Suprapubic skin (tissue), 4 donors: ENCODE measurements at regions not wholly inside any gene's neighbourhood (a gene's known extent, or its start where the extent isn't known, plus 50 kb on each side); places are given as distances from the start of the nearest gene placed in this dataset.

Source experiments
- POLR2A ChIP-seq, 2 donors: fragments of 450-650 bp; IDR thresholded peaks; one replicate each; pipeline ENCODE4 v1.6.1; 2017; ENCODE audit warnings: antibody characterized with exemption in 2 of 2, mild to moderate bottlenecking in 2 of 2, moderate library complexity in 2 of 2
- POLR2AphosphoS5 ChIP-seq, 3 donors: sonication (generic); formaldehyde crosslinking; IDR thresholded peaks; one replicate each; pipeline ENCODE4 v1.6.1; 2017; ENCODE audit warnings: antibody characterized with exemption in 3 of 3
- TF ChIP-seq, protein P1 (sequence below), 2 donors: fragments of 200-600 bp in 1 of 2; fragments of 450-650 bp in 1 of 2; sonication (generic) in 1 of 2; IDR thresholded peaks; one replicate each; pipeline ENCODE4 v1.5.1; 2016 to 2019; ENCODE audit warnings: antibody characterized with exemption in 2 of 2, mild to moderate bottlenecking in 1 of 2, moderate library complexity in 1 of 2

DNA sequence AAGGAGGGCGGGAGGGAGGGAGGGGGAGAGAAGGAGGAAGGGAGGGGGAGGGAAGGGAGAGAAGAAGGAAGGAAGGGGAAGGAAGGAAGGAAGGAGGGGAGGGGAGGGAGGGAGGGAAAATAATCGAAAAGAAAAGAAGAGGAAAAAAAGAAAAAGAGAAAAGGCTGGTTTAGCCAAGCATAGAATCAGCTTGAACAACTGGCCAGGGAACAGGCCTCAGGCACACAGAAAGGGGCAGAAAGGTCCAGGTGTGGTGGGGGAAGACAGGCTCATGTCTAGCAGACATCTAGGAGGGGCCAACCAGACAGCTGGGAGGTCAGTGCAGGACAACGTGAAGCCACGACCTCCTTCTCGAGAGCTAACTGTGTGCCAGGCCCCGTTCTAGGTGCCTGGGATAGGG, 141.8 kb downstream of the HSD17B3 start:
- TF ChIP-seq, protein P1, sequence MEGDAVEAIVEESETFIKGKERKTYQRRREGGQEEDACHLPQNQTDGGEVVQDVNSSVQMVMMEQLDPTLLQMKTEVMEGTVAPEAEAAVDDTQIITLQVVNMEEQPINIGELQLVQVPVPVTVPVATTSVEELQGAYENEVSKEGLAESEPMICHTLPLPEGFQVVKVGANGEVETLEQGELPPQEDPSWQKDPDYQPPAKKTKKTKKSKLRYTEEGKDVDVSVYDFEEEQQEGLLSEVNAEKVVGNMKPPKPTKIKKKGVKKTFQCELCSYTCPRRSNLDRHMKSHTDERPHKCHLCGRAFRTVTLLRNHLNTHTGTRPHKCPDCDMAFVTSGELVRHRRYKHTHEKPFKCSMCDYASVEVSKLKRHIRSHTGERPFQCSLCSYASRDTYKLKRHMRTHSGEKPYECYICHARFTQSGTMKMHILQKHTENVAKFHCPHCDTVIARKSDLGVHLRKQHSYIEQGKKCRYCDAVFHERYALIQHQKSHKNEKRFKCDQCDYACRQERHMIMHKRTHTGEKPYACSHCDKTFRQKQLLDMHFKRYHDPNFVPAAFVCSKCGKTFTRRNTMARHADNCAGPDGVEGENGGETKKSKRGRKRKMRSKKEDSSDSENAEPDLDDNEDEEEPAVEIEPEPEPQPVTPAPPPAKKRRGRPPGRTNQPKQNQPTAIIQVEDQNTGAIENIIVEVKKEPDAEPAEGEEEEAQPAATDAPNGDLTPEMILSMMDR (IDR thresholded peaks at IDR 0.05): no peak
- TF ChIP-seq POLR2AphosphoS5 (IDR thresholded peaks at IDR 0.05) (no peak), POLR2A (IDR thresholded peaks at IDR 0.05) (no peak)
